NT2/D1 (cell line): ENCODE measurements at regions not wholly inside any gene's neighbourhood (a gene's known extent, or its start where the extent isn't known, plus 50 kb on each side); places are given as distances from the start of the nearest gene placed in this dataset.
"Not testable (repeated sequence)": the region's sequence is repeated elsewhere in the genome, so short reads cannot be mapped to it uniquely, and the experiment has no call there.

Experiments used
- DNase-seq: peaks from one replicate; pipeline ENCODE4 v3.0.0-alpha.2; 2011; ENCODE audit warnings: low read depth, low spot score
- H3K27me3 ChIP-seq: 2 replicates; pipeline ENCODE4 v1.6.0; 2011; ENCODE audit warnings: mild to moderate bottlenecking; ENCODE audit not compliant: insufficient read length, insufficient read depth
- H3K36me3 ChIP-seq: 2 replicates; pipeline ENCODE4 v1.6.1; 2011; ENCODE audit warnings: mild to moderate bottlenecking, low read length, mixed read lengths; ENCODE audit not compliant: insufficient read depth, insufficient read length
- H3K4me1 ChIP-seq: 2 replicates; pipeline ENCODE4 v1.5.1; 2011; ENCODE audit not compliant: insufficient read depth, insufficient read length
- H3K4me3 ChIP-seq: 2 replicates; pipeline ENCODE4 v1.5.1; 2011; ENCODE audit warnings: low read depth; ENCODE audit not compliant: insufficient read length
- H3K9ac ChIP-seq: 2 replicates; pipeline ENCODE4 v1.6.0; 2011; ENCODE audit warnings: low read depth; ENCODE audit not compliant: insufficient read length
- H3K9me3 ChIP-seq: 2 replicates; pipeline ENCODE4 v1.5.1; 2011; ENCODE audit warnings: mild to moderate bottlenecking, low read length; ENCODE audit not compliant: insufficient read depth
- SUZ12 ChIP-seq: IDR thresholded peaks from 2 replicates; pipeline ENCODE4 v1.6.1; 2011; ENCODE audit not compliant: insufficient read length, insufficient read depth; ENCODE audit errors: extremely low read depth
- YY1 ChIP-seq: IDR thresholded peaks from 2 replicates; pipeline ENCODE4 v1.6.1; 2011; ENCODE audit not compliant: insufficient read length, insufficient read depth
- ZNF274 ChIP-seq: IDR thresholded peaks from 2 replicates; pipeline ENCODE4 v1.6.1; 2011; ENCODE audit warnings: mild to moderate bottlenecking, low read depth, low read length

DNA sequence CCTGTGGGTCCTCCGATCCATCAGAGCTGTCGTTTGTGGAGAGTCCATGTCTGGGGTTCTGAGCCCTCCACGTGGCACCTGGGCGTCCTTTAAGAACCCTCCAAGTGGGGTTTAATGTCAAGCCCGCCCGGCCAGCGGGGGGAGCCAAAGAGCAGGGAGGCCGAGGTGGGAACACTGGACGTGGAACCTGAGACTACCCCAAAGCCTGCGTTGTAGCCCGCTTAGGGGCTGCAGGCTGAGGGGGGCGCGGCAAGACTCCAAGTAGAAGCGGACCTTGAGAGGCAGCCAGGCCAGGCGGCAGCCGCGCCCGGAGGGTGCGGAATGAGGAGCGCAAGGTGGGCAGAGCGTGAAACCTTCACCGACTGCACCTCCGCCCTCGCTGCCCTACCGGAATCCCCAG is 126.2 kb upstream of the ATP10A start:
- Histone ChIP-seq H3K27me3 (no peaks in the 10 kb centered on the region), H3K9ac (no peak overlapping the region), H3K36me3 (no peaks in the 10 kb centered on the region), H3K4me1 (no peaks in the 10 kb centered on the region), H3K9me3 (no peaks in the 10 kb centered on the region), H3K4me3 (no peak overlapping the region)
- no peak for DNase-seq
- TF ChIP-seq YY1 (no peak), ZNF274 (no peak)

- not testable (repeated sequence) for H3K4me3 ChIP-seq, DNase-seq, H3K27me3 ChIP-seq, H3K4me1 ChIP-seq, H3K36me3 ChIP-seq, H3K9ac ChIP-seq, H3K9me3 ChIP-seq
Measured at GRCh38 chr15:25988716-25989115, 125.6 kb upstream of the ATP10A start.

- no peak for DNase-seq
- no peaks in the 10 kb centered on the region for H3K36me3 ChIP-seq
- H3K9ac ChIP-seq: no peak overlapping the region
- H3K4me1 ChIP-seq: no peaks in the 10 kb centered on the region
- no peaks in the 10 kb centered on the region for H3K27me3 ChIP-seq
- H3K4me3 ChIP-seq: no peak overlapping the region
- TF ChIP-seq YY1 (no peak), ZNF274 (no peak), SUZ12 (no peak)
- no peaks in the 10 kb centered on the region for H3K9me3 ChIP-seq
Measured at GRCh38 chr15:25987638-25988037, 124.5 kb upstream of the ATP10A start.

DNA sequence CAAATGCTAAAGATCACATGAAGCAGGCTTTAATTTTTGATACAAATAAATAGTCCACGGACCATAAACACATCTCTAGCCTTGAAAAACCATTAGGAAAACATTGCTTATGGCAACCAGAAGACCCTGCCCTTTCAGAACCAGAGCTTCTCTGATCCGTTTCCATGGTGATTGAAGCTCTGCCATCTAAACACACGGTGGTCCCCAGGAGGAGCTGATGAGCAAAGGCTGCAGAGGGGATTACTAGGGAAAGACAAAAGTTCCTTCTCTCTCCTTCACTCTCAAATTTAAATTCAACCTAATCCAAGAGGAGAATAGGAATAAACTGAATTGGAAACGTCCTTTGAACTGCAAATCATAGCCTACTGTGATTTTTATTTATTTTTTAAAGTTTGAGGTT is 122.0 kb upstream of the ATP10A start:
- Histone ChIP-seq H3K27me3 (no peaks in the 10 kb centered on the region), H3K4me1 (no peaks in the 10 kb centered on the region), H3K36me3 (no peaks in the 10 kb centered on the region), H3K4me3 (no peak overlapping the region), H3K9ac (no peak overlapping the region), H3K9me3 (no peaks in the 10 kb centered on the region)
- DNase-seq: peak; percentile 16
- no peak for TF ChIP-seq ZNF274
- no peak for TF ChIP-seq YY1
- no peak for TF ChIP-seq SUZ12

DNA sequence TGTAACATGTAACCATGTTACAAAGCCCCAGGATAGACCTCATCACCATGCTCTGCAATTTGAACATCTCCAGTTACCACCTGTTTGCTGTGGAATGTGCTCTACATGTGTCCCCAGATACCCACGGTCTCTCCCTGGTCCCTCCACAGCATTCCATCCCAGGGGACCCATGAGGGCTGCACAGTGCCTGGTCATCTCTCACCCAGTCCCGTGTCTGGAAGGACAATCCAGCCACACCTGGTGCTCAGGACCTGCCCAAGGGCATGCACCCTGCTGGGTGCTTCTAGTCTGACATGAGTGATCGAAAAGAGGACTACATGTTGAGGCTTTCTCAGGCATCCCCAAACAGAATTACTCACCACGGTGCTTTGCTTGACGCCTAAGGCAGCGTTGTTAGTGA is 119.6 kb upstream of the ATP10A start:
- Histone ChIP-seq H3K9ac (no peak overlapping the region), H3K27me3 (no peaks in the 10 kb centered on the region), H3K4me1 (no peaks in the 10 kb centered on the region), H3K9me3 (no peaks in the 10 kb centered on the region), H3K4me3 (no peak overlapping the region), H3K36me3 (no peaks in the 10 kb centered on the region)
- TF ChIP-seq SUZ12 (no peak), ZNF274 (no peak), YY1 (no peak)
- DNase-seq: no peak

DNA sequence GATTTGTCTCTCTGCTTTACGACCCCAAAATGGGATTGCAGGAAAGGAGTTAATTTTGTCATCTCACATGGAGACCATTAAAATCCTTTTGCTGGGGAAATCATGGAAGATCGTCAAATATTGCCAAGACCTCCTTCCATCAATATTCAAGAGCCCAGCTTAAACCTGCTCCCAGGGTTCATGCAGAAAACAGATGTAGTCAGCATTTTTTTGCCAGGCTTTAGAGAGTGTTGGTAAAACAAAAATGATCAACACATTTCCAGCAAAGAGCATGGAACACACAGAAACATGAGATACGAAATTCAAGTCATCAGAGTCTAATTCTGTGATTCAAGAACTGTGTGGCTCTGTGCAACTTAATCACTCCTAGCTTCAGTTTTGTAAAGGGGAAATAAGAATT is 118.0 kb upstream of the ATP10A start:
- H3K36me3 ChIP-seq: no peaks in the 10 kb centered on the region
- TF ChIP-seq YY1 (no peak), ZNF274 (no peak), SUZ12 (no peak)
- H3K9me3 ChIP-seq: no peaks in the 10 kb centered on the region
- H3K4me1 ChIP-seq: no peaks in the 10 kb centered on the region
- no peak overlapping the region for H3K9ac ChIP-seq
- no peak for DNase-seq
- no peak overlapping the region for H3K4me3 ChIP-seq
- H3K27me3 ChIP-seq: no peaks in the 10 kb centered on the region

DNA sequence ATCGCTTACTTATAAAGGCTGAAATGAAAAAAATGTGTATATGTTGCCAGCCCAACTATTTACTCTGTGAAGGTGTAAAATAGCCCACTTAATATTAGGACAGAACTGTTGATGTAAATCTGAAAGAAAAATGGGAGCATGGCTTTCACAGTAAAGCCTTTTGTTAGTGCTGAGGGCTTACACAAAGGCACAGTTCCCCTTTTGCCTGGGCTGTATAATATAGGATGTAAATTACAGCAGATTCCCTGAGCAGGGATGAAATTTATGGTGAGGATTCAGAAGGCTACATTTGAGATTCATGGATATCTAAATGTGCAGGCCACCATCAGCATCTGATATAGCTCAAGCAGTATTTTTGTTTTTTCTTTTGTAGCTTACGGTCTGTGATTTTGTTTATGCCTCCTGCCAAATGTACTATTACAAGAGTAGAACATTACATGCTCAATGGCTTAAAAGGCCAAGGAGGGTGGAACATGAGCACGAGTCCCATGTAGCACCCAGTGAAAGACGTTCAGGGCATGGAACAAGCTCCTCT is 109.1 kb upstream of the ATP10A start:
- Histone ChIP-seq H3K27me3 (no peaks in the 10 kb centered on the region), H3K9me3 (no peaks in the 10 kb centered on the region), H3K4me1 (no peaks in the 10 kb centered on the region), H3K36me3 (no peaks in the 10 kb centered on the region), H3K9ac (no peak overlapping the region), H3K4me3 (no peak overlapping the region)
- DNase-seq: no peak
- TF ChIP-seq SUZ12 (no peak), YY1 (no peak), ZNF274 (no peak)

DNA sequence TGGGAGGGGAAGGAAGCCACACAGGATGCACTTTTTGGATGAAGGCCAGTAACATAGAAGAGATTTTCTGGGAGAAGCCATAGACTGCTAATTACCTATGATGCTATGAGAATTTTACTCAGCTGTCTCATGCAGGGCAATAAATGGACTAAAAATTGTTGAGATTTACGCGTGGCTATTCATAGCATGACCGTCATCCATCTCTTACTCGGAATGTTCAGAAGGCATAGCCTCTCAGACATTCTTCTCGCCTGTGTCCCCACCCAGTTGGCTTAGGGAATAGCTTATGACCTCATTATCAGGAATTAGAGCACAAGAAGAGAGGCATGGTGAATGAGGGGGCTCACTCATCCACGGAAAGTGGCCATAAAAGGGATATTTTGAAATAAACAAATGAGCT is 107.9 kb upstream of the ATP10A start:
- H3K9me3 ChIP-seq: no peaks in the 10 kb centered on the region
- no peak overlapping the region for H3K4me3 ChIP-seq
- no peaks in the 10 kb centered on the region for H3K36me3 ChIP-seq
- no peak for DNase-seq
- H3K27me3 ChIP-seq: no peaks in the 10 kb centered on the region
- H3K4me1 ChIP-seq: no peaks in the 10 kb centered on the region
- no peak for TF ChIP-seq ZNF274
- TF ChIP-seq YY1: no peak
- no peak for TF ChIP-seq SUZ12
- H3K9ac ChIP-seq: no peak overlapping the region
